ENCODE measurements at regions not wholly inside any gene's neighbourhood (a gene's known extent, or its start where the extent isn't known, plus 50 kb on each side); places are given as distances from the start of the nearest gene placed in this dataset.

DNA sequence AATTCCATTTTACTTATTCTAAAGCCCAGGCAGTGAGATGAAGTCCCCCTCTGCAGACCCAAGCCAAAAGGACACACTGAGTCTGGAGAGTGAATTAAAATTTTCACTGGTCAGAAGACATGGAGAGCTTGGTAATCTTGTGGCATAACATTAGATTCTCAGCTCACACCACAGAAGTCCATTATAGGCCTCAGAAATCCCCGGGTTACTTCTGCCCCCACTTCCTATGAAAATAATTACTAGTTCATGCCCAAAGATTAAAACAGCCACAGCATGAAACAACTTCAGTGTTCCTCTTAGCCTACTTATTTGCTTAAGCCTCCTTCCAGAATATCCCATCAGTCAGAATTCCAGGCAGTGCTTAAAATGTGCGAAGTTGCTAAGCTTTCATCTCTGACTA is 123.3 kb downstream of the ZC3H11B start:
- H3K27ac Mint-ChIP-seq: no peak overlapping the region
- no peak for ATAC-seq
- ChIA-PET POLR2A (no interaction called here), CTCF (no interaction called here)
- H3K9me3 Mint-ChIP-seq: no peaks in the 10 kb centered on the region
- H3K36me3 Mint-ChIP-seq (ENCODE audit: low read depth): no peaks in the 10 kb centered on the region
- H3K27me3 Mint-ChIP-seq: no peaks in the 10 kb centered on the region
- no peaks in the 10 kb centered on the region for H3K4me1 Mint-ChIP-seq (ENCODE audit: low read depth)
- no peak for DNase-seq
- intact Hi-C loops (cut with micrococcal nuclease): no loop called here
- no peak overlapping the region for H3K4me3 Mint-ChIP-seq
- TF ChIP-seq, protein P1, sequence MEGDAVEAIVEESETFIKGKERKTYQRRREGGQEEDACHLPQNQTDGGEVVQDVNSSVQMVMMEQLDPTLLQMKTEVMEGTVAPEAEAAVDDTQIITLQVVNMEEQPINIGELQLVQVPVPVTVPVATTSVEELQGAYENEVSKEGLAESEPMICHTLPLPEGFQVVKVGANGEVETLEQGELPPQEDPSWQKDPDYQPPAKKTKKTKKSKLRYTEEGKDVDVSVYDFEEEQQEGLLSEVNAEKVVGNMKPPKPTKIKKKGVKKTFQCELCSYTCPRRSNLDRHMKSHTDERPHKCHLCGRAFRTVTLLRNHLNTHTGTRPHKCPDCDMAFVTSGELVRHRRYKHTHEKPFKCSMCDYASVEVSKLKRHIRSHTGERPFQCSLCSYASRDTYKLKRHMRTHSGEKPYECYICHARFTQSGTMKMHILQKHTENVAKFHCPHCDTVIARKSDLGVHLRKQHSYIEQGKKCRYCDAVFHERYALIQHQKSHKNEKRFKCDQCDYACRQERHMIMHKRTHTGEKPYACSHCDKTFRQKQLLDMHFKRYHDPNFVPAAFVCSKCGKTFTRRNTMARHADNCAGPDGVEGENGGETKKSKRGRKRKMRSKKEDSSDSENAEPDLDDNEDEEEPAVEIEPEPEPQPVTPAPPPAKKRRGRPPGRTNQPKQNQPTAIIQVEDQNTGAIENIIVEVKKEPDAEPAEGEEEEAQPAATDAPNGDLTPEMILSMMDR (IDR thresholded peaks at IDR 0.05): no peak

DNA sequence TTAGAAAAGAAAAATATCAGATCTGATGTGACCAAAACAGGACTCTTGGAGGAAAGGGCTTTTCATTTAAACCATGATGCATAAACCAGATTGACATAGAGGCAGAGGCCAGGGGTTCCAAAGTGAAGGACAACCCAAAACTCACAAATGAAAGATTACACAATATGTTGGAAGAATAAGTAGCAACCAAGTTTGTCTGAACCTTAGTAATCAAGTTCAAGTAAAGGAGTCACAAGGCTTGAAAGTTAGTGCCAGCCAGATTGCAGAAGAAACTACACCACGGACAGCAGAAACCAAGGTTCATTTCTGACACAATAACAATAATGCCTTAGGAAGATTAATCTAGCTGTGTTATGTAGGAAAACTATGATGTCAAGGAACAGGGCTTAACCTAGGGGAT is 124.6 kb downstream of the ZC3H11B start:
- no peak for DNase-seq
- H3K4me1 Mint-ChIP-seq (ENCODE audit: low read depth): no peaks in the 10 kb centered on the region
- no peak for ATAC-seq
- TF ChIP-seq, protein P1 (IDR thresholded peaks at IDR 0.05): no peak
- H3K36me3 Mint-ChIP-seq (ENCODE audit: low read depth): no peaks in the 10 kb centered on the region
- H3K27ac Mint-ChIP-seq: no peak overlapping the region
- no peak overlapping the region for H3K4me3 Mint-ChIP-seq
- ChIA-PET CTCF (no interaction called here), POLR2A (no interaction called here)
- no peaks in the 10 kb centered on the region for H3K27me3 Mint-ChIP-seq
- intact Hi-C loops (cut with micrococcal nuclease): no loop called here
- no peaks in the 10 kb centered on the region for H3K9me3 Mint-ChIP-seq

- H3K27me3 Mint-ChIP-seq: no peaks in the 10 kb centered on the region
- intact Hi-C loops (cut with micrococcal nuclease): no loop called here
- ChIA-PET CTCF (no interaction called here), POLR2A (no interaction called here)
- no peak overlapping the region for H3K27ac Mint-ChIP-seq
- TF ChIP-seq, protein P1 (IDR thresholded peaks at IDR 0.05): no peak
- DNase-seq: no peak
- H3K9me3 Mint-ChIP-seq: no peaks in the 10 kb centered on the region
- H3K4me3 Mint-ChIP-seq: no peak overlapping the region
- no peaks in the 10 kb centered on the region for H3K36me3 Mint-ChIP-seq (ENCODE audit: low read depth)
- ATAC-seq: no peak
- no peaks in the 10 kb centered on the region for H3K4me1 Mint-ChIP-seq (ENCODE audit: low read depth)
Observed at GRCh38 chr1:219483530-219483929, 129.4 kb downstream of the ZC3H11B start.

DNA sequence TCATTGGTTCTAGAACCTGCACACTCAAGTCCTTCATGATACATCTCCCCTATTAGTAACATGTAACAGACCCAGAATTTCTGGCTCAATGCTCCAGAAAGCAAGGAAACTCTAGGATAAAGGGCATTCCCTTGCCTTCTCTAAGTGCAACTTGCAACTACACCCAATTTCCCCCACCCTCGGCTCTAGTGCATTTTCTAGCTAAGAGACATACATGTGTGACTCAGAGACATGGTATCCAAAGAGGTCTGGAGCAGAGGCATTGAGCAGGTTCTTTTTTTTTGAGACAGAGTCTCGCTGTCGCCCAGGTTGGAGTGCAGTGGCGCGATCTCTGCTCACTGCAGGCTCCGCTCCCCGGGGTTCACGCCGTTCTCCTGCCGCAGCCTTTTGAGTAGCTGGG is 132.9 kb downstream of the ZC3H11B start:
- ChIA-PET POLR2A (no interaction called here), CTCF (no interaction called here)
- H3K4me3 Mint-ChIP-seq: no peak overlapping the region
- no peaks in the 10 kb centered on the region for H3K36me3 Mint-ChIP-seq (ENCODE audit: low read depth)
- no peak for ATAC-seq
- H3K27me3 Mint-ChIP-seq: no peaks in the 10 kb centered on the region
- H3K9me3 Mint-ChIP-seq: no peaks in the 10 kb centered on the region
- TF ChIP-seq, protein P1 (IDR thresholded peaks at IDR 0.05): no peak
- intact Hi-C loops (cut with micrococcal nuclease): no loop called here
- no peak overlapping the region for H3K27ac Mint-ChIP-seq
- H3K4me1 Mint-ChIP-seq (ENCODE audit: low read depth): no peaks in the 10 kb centered on the region
- DNase-seq: no peak

GRCh38 chr1:219478811-219479210 is 134.1 kb downstream of the ZC3H11B start:
- H3K27me3 Mint-ChIP-seq: no peaks in the 10 kb centered on the region
- DNase-seq: no peak
- H3K36me3 Mint-ChIP-seq (ENCODE audit: low read depth): no peaks in the 10 kb centered on the region
- TF ChIP-seq, protein P1 (IDR thresholded peaks at IDR 0.05): no peak
- no peaks in the 10 kb centered on the region for H3K4me1 Mint-ChIP-seq (ENCODE audit: low read depth)
- H3K27ac Mint-ChIP-seq: no peak overlapping the region
- no peak for ATAC-seq
- no peaks in the 10 kb centered on the region for H3K9me3 Mint-ChIP-seq
- POLR2A ChIA-PET: no interaction called here
- intact Hi-C loops (cut with micrococcal nuclease): no loop called here
- no peak overlapping the region for H3K4me3 Mint-ChIP-seq
- CTCF ChIA-PET: no interaction called here

Measured in activated CD8-positive, alpha-beta T cell treated with anti-CD3 and anti-CD28 coated beads for 36 hours (primary cell).